Right lobe of liver (tissue), 6 donors: ENCODE measurements at regions not wholly inside any gene's neighbourhood (a gene's known extent, or its start where the extent isn't known, plus 50 kb on each side); places are given as distances from the start of the nearest gene placed in this dataset.

Source experiments
- ATAC-seq, 4 donors: fragments of 200-7000 bp; cut with Tn5 transposase; one replicate each; pipeline ENCODE4 v1.9.1; 2020; ENCODE audit warnings: mild to moderate bottlenecking in 4 of 4, moderate library complexity in 4 of 4
- DNase-seq, 3 donors: peaks; one replicate each; pipeline ENCODE4 v3.0.0-alpha.2; 2020
- H3K27ac ChIP-seq, 3 donors: fragments of 200-600 bp; one replicate each; pipeline ENCODE4 v1.8.0; 2022
- H3K27me3 ChIP-seq, 2 donors: fragments of 200-600 bp; one replicate each; pipeline ENCODE4 v1.8.0; 2022
- H3K36me3 ChIP-seq, 4 donors: fragments of 200-600 bp; sonication (generic) in 1 of 4; one replicate each; pipeline versions ENCODE4 v1.5.1 to v1.8.0; 2017 to 2022; ENCODE audit warnings: control low read depth in 1 of 4
- H3K4me1 ChIP-seq, 4 donors: fragments of 200-600 bp; sonication (generic) in 1 of 4; one replicate each; pipeline versions ENCODE4 v1.5.1 to v1.8.0; 2017 to 2022; ENCODE audit warnings: control low read depth in 1 of 4
- H3K4me3 ChIP-seq, 3 donors: fragments of 200-600 bp; one replicate each; pipeline ENCODE4 v1.8.0; 2022
- H3K9me3 ChIP-seq, 4 donors: fragments of 200-600 bp; sonication (generic) in 1 of 4; one replicate each; pipeline versions ENCODE4 v1.5.1 to v1.8.0; 2017 to 2022; ENCODE audit warnings: control low read depth in 1 of 4
- POLR2A ChIP-seq: fragments of 450-650 bp; IDR thresholded peaks from one replicate; pipeline ENCODE4 v1.6.1; 2017; ENCODE audit warnings: antibody characterized with exemption, mild to moderate bottlenecking
- whole genome bisulfite sequencing: methylation state at CpG from one replicate; pipeline ENCODE4 v1.1.6; 2018; ENCODE audit warnings: low coverage, low lambda C conversion rate; ENCODE audit not compliant: insufficient coverage; ENCODE audit errors: missing lambda C conversion rate; 5-methylcytosine and 5-hydroxymethylcytosine counted together
- intact Hi-C, 2 donors: fragments of 100-400 bp; cut with DNase I; formaldehyde crosslinking; loops; one replicate each; pipeline versions ENCODE4 v1.11.2 to v1.14.1; 2022
- TF ChIP-seq, protein P1 (sequence below), 4 donors: fragments of 200-600 bp in 3 of 4; fragments of 450-650 bp in 1 of 4; IDR thresholded peaks; one replicate each; pipeline versions ENCODE4 v1.5.1 to v1.8.0; 2016 to 2022; ENCODE audit warnings: antibody characterized with exemption in 4 of 4, mild to moderate bottlenecking in 2 of 4
- donor health status: DM: no; HTN: yes; CAD: no.
- donor health status: DM: no; HTN: no; CAD: no.
- donor health status: DM: no; HTN: no; CAD: no.
- donor health status: DM: no; HTN: yes; CAD: no.
- donor health status: DM: no; HTN: yes; CAD: no.

DNA sequence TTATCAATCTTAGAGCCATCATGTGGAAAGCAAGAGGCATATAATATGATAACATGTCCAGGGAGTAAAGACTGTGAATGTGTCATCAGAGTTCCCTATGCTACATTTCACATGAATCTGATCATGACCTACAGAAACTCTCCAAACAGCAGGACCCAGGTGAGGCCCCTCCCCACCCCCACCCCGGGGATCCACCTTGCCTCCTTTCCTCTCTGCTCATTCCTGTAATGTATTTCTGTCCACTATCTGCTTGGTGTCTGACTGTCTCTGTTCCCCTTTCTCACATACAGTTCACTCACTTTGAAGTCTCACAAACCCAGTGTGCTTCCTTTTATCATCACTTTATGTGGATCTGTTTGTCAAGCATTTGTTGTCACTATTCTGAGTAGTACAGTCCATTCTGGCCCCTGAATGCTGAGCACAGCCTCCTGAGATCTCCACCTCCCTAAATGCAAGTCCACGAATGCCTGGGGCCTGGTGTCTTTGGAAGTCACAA is 76.4 kb upstream of the SMARCA2 start:
- intact Hi-C loops, result no loop called here
- no peak for TF ChIP-seq POLR2A
- TF ChIP-seq, protein P1, sequence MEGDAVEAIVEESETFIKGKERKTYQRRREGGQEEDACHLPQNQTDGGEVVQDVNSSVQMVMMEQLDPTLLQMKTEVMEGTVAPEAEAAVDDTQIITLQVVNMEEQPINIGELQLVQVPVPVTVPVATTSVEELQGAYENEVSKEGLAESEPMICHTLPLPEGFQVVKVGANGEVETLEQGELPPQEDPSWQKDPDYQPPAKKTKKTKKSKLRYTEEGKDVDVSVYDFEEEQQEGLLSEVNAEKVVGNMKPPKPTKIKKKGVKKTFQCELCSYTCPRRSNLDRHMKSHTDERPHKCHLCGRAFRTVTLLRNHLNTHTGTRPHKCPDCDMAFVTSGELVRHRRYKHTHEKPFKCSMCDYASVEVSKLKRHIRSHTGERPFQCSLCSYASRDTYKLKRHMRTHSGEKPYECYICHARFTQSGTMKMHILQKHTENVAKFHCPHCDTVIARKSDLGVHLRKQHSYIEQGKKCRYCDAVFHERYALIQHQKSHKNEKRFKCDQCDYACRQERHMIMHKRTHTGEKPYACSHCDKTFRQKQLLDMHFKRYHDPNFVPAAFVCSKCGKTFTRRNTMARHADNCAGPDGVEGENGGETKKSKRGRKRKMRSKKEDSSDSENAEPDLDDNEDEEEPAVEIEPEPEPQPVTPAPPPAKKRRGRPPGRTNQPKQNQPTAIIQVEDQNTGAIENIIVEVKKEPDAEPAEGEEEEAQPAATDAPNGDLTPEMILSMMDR (IDR thresholded peaks at IDR 0.05), result no peak
- Histone ChIP-seq H3K36me3 (no peaks in the 10 kb centered on the region), H3K27ac (no peak overlapping the region), H3K27me3 (no peaks in the 10 kb centered on the region), H3K4me3 (no peak overlapping the region), H3K9me3 (no peaks in the 10 kb centered on the region), H3K4me1 (no peaks in the 10 kb centered on the region)
- WGBS, result 55% methylated on average over 2 of the region's 2 CpGs
- ATAC-seq, result no peak
- no peak for DNase-seq

DNA sequence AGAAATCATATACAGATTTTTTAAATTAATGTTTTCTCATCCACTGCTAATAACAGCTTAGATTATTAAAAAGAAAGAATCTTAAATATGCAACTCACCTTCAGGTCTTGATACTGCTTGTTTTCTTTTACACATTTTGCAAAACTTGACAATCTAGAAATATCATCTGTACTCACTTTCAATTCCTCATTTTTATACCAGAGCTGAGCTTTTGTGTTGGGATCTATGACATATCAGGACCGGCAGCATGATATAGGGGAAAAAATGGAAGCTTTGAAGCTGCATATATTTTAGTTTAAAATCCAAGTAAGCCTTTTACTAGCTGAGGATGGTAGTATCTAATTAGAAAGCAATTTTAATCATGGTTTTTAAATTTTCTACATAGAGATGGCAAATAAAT is 75.7 kb upstream of the SMARCA2 start:
- no peak overlapping the region for H3K4me3 ChIP-seq
- 92% methylated on average over 1 of the region's 1 CpG for WGBS
- intact Hi-C loops, result no loop called here
- no peak for TF ChIP-seq POLR2A
- TF ChIP-seq, protein P1 (IDR thresholded peaks at IDR 0.05), result no peak
- ATAC-seq (no peak), DNase-seq (no peak)
- no peaks in the 10 kb centered on the region for H3K9me3 ChIP-seq
- no peaks in the 10 kb centered on the region for H3K27me3 ChIP-seq
- H3K36me3 ChIP-seq, result no peaks in the 10 kb centered on the region
- no peak overlapping the region for H3K27ac ChIP-seq
- H3K4me1 ChIP-seq, result no peaks in the 10 kb centered on the region

DNA sequence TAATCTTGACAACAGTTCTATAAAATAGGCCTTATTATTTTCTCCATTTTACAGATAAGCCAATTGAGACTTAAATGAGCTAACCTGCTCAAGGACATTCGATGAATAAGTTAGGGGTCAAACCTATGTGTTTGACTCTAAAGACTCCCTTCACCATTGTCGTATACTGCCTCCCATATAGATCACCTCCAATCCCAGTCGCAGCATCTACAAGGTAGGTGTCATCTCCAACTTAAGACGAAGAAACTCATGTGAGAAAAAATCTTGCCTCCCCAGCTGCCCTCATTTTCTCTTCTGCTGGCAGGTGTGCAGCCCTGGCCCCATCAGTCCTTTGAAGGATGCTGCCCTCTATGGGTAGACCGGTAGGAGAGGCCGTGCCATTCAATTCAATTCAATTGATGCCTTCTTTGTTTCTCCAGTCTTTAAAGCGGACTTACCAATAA is 75.2 kb upstream of the SMARCA2 start:
- ATAC-seq, result peak; percentile 87 to 90 (median 89)
- H3K4me1 ChIP-seq, result no peaks in the 10 kb centered on the region
- no peaks in the 10 kb centered on the region for H3K27me3 ChIP-seq
- H3K4me3 ChIP-seq, result no peak overlapping the region
- no peaks in the 10 kb centered on the region for H3K9me3 ChIP-seq
- no peak for TF ChIP-seq POLR2A
- TF ChIP-seq, protein P1 (IDR thresholded peaks at IDR 0.05), result peak; percentile 44 to 83 (median 73)
- H3K36me3 ChIP-seq, result no peaks in the 10 kb centered on the region
- intact Hi-C loops, result no loop called here
- WGBS, result 40% methylated on average over 7 of the region's 7 CpGs
- H3K27ac ChIP-seq, result no peak overlapping the region
- DNase-seq, result peak in 1 of 3 donors; percentile 23

DNA sequence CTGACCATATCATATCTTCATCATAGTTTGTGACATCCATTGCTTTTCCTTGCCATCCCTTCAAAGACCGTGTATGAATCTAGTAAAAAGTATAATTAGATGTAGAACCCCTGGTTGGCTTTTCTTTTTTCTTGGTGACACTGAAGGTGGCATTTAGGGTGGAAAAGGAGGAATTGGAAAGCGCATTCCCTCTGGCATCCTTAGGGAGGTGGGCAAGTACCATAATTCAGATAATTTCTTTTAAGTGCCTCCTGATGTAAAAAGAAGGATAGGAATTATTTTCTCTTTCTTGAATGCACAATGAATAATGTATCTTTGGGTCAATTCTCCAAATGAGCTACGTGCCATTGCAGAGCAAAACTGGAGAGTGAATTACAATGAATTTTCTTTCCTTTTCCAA is 73.2 kb upstream of the SMARCA2 start:
- ATAC-seq (peak; percentile 52 to 61 (median 58)), DNase-seq (no peak)
- H3K4me3 ChIP-seq, result no peak overlapping the region
- WGBS, result 54% methylated on average over 3 of the region's 3 CpGs
- TF ChIP-seq, protein P1 (IDR thresholded peaks at IDR 0.05), result peak; percentile 25 to 50 (median 38)
- no peak for TF ChIP-seq POLR2A
- no peaks in the 10 kb centered on the region for H3K4me1 ChIP-seq
- no peaks in the 10 kb centered on the region for H3K9me3 ChIP-seq
- no peaks in the 10 kb centered on the region for H3K36me3 ChIP-seq
- intact Hi-C loops, result no loop called here
- no peak overlapping the region for H3K27ac ChIP-seq
- H3K27me3 ChIP-seq, result no peaks in the 10 kb centered on the region
